K562 (cell line): ENCODE measurements at regions not wholly inside any gene's neighbourhood (a gene's known extent, or its start where the extent isn't known, plus 50 kb on each side); places are given as distances from the start of the nearest gene placed in this dataset.

Experiments used
- ATAC-seq: fragments of 200-7000 bp; cut with Tn5 transposase; 3 replicates; pipeline ENCODE4 v1.9.1; 2020; ENCODE audit warnings: moderate library complexity
- BruUV-seq: library from RNA; stranded (reverse); fragments of 400-500 nt; replicated peaks from 2 replicates; lab custom pipeline; 2021; lab: Mats Ljungman, UMichigan
- CTCF ChIA-PET: fragments of 300-600 bp; formaldehyde crosslinking; extraction: SDS; loops from one replicate; lab custom pipeline; 2021; ENCODE audit warnings: low intra/inter-chr PET ratio; lab: Yijun Ruan, JAX
- POLR2A ChIA-PET: fragments of 300-600, 350-650 bp; sonication (Branson Sonifier 250); formaldehyde crosslinking; extraction: SDS; loops from one replicate; lab custom pipeline; 2021; ENCODE audit warnings: antibody characterized with exemption, inconsistent platforms; lab: Yijun Ruan, JAX
- DNase-seq, 4 experiments: peaks; one replicate each; pipeline versions ENCODE4 v3.0.0 to v3.0.0-alpha.2; 2011 to 2018; ENCODE audit warnings: low spot score in 3 of 4, mixed read lengths in 3 of 4; ENCODE audit errors: extremely low read depth in 1 of 4
- FAIRE-seq: peaks from 2 replicates; lab custom pipeline; 2011; peaks lifted over from hg19 to GRCh38; lab: Jason Lieb, UNC
- H2AFZ ChIP-seq: 2 replicates; pipeline ENCODE4 v1.6.0; 2011; ENCODE audit warnings: low read depth, low read length, control low read depth, inconsistent platforms
- H3K27ac ChIP-seq: fragments of 200-600 bp; 3 replicates; pipeline ENCODE4 v1.8.0; 2011; ENCODE audit warnings: low read depth, mild to moderate bottlenecking, control low read depth, inconsistent platforms, low read length, moderate library complexity, mixed read lengths; ENCODE audit errors: extremely low read depth
- H3K27me3 ChIP-seq, 2 experiments: fragments of 300-600 bp in 1 of 2; 2 replicates in 1 of 2; 3 replicates in 1 of 2; pipeline versions ENCODE4 v1.6.0 to v1.8.0; 2011; ENCODE audit warnings: inconsistent platforms in 2 of 2, low read length in 2 of 2, mild to moderate bottlenecking in 1 of 2, mixed read lengths in 1 of 2, moderate library complexity in 1 of 2; ENCODE audit not compliant: control insufficient read depth in 2 of 2, insufficient read depth in 2 of 2
- H3K36me3 ChIP-seq: fragments of 300-600 bp; 3 replicates; pipeline ENCODE4 v1.8.0; 2011; ENCODE audit warnings: mild to moderate bottlenecking, low read length, inconsistent platforms; ENCODE audit not compliant: control insufficient read depth, insufficient read depth
- H3K4me1 ChIP-seq, 2 experiments: fragments of 200-600 bp in 1 of 2; replicated peaks in 1 of 2; 2 replicates in 1 of 2; 3 replicates in 1 of 2; pipeline versions ENCODE4 v1.5.1 to v1.8.0; 2011; ENCODE audit warnings: inconsistent platforms in 2 of 2, low read length in 2 of 2, mild to moderate bottlenecking in 1 of 2, mixed read lengths in 1 of 2, moderate library complexity in 1 of 2; ENCODE audit not compliant: control insufficient read depth in 2 of 2, insufficient read depth in 2 of 2
- H3K4me2 ChIP-seq: 2 replicates; pipeline ENCODE4 v1.6.1; 2011; ENCODE audit warnings: low read length, control low read depth, inconsistent platforms, mixed read lengths; ENCODE audit not compliant: insufficient read depth
- H3K4me3 ChIP-seq: fragments of 200-600 bp; sonication (generic), shearing (Covaris generic); 2 replicates; pipeline ENCODE4 v1.5.1; 2016; ENCODE audit warnings: control low read depth, inconsistent platforms
- H3K79me2 ChIP-seq: fragments of 200-600 bp; 3 replicates; pipeline ENCODE4 v1.8.0; 2011; ENCODE audit warnings: low read length, inconsistent platforms; ENCODE audit not compliant: control insufficient read depth, insufficient read depth
- H3K9ac ChIP-seq, 2 experiments: 2 replicates each; pipeline versions ENCODE4 v1.6.0 to v1.6.1; 2011; ENCODE audit warnings: low read depth in 2 of 2, low read length in 2 of 2, control low read depth in 1 of 2, inconsistent platforms in 1 of 2, mild to moderate bottlenecking in 1 of 2, mixed read lengths in 1 of 2; ENCODE audit not compliant: insufficient read depth in 1 of 2
- H3K9me1 ChIP-seq: one replicate; pipeline ENCODE4 v1.6.0; 2011; ENCODE audit warnings: inconsistent platforms, mild to moderate bottlenecking, low read length, moderate library complexity; ENCODE audit not compliant: control insufficient read depth, insufficient read depth
- H3K9me3 ChIP-seq: replicated peaks from 2 replicates; pipeline ENCODE4 v1.5.1; 2011; ENCODE audit warnings: low read depth, low read length, inconsistent platforms; ENCODE audit not compliant: control insufficient read depth, insufficient read depth
- H4K20me1 ChIP-seq: replicated peaks from 2 replicates; pipeline ENCODE4 v1.6.1; 2011; ENCODE audit warnings: low read length, inconsistent platforms, mixed read lengths; ENCODE audit not compliant: control insufficient read depth, insufficient read depth
- ARID3B ChIP-seq: fragments of 250-450 bp; sonication (Bioruptor Pico); IDR thresholded peaks from 2 replicates; pipeline ENCODE4 v1.4.0; 2020; ENCODE audit warnings: borderline replicate concordance
- DIDO1 ChIP-seq: fragments of 450-650 bp; IDR thresholded peaks from 2 replicates; pipeline ENCODE4 v1.6.1; 2016; ENCODE audit warnings: low read depth, missing biosample characterization, missing genetic modification characterization
- ERF ChIP-seq: fragments of 450-650 bp; formaldehyde crosslinking; IDR thresholded peaks from 2 replicates; pipeline ENCODE4 v1.4.0; 2020; ENCODE audit warnings: mild to moderate bottlenecking, mixed read lengths
- JUNB ChIP-seq: fragments of 450-650 bp; formaldehyde crosslinking; conservative IDR thresholded peaks from 2 replicates; pipeline ENCODE4 v1.4.0; 2020; ENCODE audit warnings: mild to moderate bottlenecking
- MAFF ChIP-seq: IDR thresholded peaks from 2 replicates; pipeline ENCODE4 v1.6.1; 2012; ENCODE audit warnings: low read length, improper control_type of control experiment
- NR1H2 ChIP-seq: sonication (generic); formaldehyde crosslinking; IDR thresholded peaks from 2 replicates; pipeline ENCODE4 v1.4.0; 2020; ENCODE audit warnings: mild to moderate bottlenecking, missing genetic modification reagents
- REST ChIP-seq, 2 experiments: fragments of 450-650 bp; formaldehyde crosslinking in 1 of 2; IDR thresholded peaks; 2 replicates each; pipeline versions ENCODE4 v1.4.0 to v1.6.1; 2014 to 2020; ENCODE audit warnings: mild to moderate bottlenecking in 2 of 2, borderline replicate concordance in 1 of 2, low read depth in 1 of 2
- RFX5 ChIP-seq: IDR thresholded peaks from 2 replicates; pipeline ENCODE4 v1.6.1; 2011; ENCODE audit warnings: low read depth, mild to moderate bottlenecking, improper control_type of control experiment, low read length
- RFX7 ChIP-seq: fragments of 250-450 bp; sonication (Bioruptor Pico); IDR thresholded peaks from 2 replicates; pipeline ENCODE4 v1.5.1; 2021; ENCODE audit warnings: mild to moderate bottlenecking
- TARDBP ChIP-seq: fragments of 450-650 bp; IDR thresholded peaks from 2 replicates; pipeline ENCODE4 v1.6.1; 2016
- ZNF324 ChIP-seq: fragments of 250-450 bp; sonication (Bioruptor Pico); IDR thresholded peaks from 2 replicates; pipeline ENCODE4 v1.4.0; 2020; ENCODE audit warnings: mild to moderate bottlenecking
- ZNF696 ChIP-seq: fragments of 250-450 bp; sonication (Bioruptor Pico); conservative IDR thresholded peaks from 2 replicates; pipeline ENCODE4 v1.4.0; 2020; ENCODE audit warnings: mild to moderate bottlenecking, moderate library complexity
- WGBS: fragments of 100-300 bp; shearing (Covaris generic); methylation state at CpG from one replicate; pipeline ENCODE4 v1.1.6; 2016; ENCODE audit warnings: low coverage, mixed read lengths; ENCODE audit not compliant: insufficient coverage; ENCODE audit errors: missing lambda C conversion rate; 5-methylcytosine and 5-hydroxymethylcytosine counted together
- in situ Hi-C: fragments of 300-500 bp; cut with MboI; formaldehyde crosslinking; loops from 4 replicates; pipeline ENCODE4 v1.15.0; 2018; ENCODE audit warnings: inconsistent platforms, mixed read lengths
- intact Hi-C: fragments of 100-400 bp; cut with micrococcal nuclease; formaldehyde crosslinking; loops from 2 replicates; pipeline ENCODE4 v1.14.2; 2022

GRCh38 chr22:48630848-48631247 is 1196.8 kb downstream of the BRD1 start (continued):
- TF ChIP-seq ARID3B (CRISPR knock-in tag) (no peak), DIDO1 (tag) (no peak), ZNF324 (CRISPR knock-in tag) (no peak), JUNB (CRISPR knock-in tag) (no peak), RFX5 (no peak), RFX7 (CRISPR knock-in tag) (no peak)

- Histone ChIP-seq H2AFZ (no peak overlapping the region), H4K20me1 (no peaks in the 10 kb centered on the region), H3K4me1 (no peaks in the 10 kb centered on the region), H3K27ac (no peak overlapping the region), H3K4me3 (no peak overlapping the region), H3K9me1 (no peaks in the 10 kb centered on the region), H3K4me2 (no peak overlapping the region), H3K9ac (no peak overlapping the region), H3K9me3 (no peaks in the 10 kb centered on the region), H3K36me3 (no peaks in the 10 kb centered on the region), H3K79me2 (no peaks in the 10 kb centered on the region), H3K27me3 (no peaks in the 10 kb centered on the region)
- ChIA-PET CTCF (no interaction called here), POLR2A (no interaction called here)
- BruUV-seq: no TSS peak
- intact Hi-C loops (no loop called here), in situ Hi-C loops (no loop called here)
- no peak for ATAC-seq
- DNase-seq: no peak
- no peak for FAIRE-seq
- WGBS: 1% methylated on average over 11 of the region's 19 CpGs
- TF ChIP-seq ZNF696 (CRISPR knock-in tag): no peak
- TF ChIP-seq REST (IDR thresholded peaks at IDR 0.05; ENCODE audit: borderline replicate concordance): no peak
- TF ChIP-seq REST (CRISPR knock-in tag; IDR thresholded peaks at IDR 0.05; ENCODE audit: low read depth): no peak
- no peak for TF ChIP-seq TARDBP
- no peak for TF ChIP-seq ERF (CRISPR knock-in tag)
- TF ChIP-seq MAFF: no peak
- no peak for TF ChIP-seq NR1H2 (CRISPR knock-in tag)
Measured at GRCh38 chr22:48630433-48630754, 1197.3 kb downstream of the BRD1 start.
